Right kidney (tissue), 1 donor: ENCODE measurements at regions not wholly inside any gene's neighbourhood (a gene's known extent, or its start where the extent isn't known, plus 50 kb on each side); places are given as distances from the start of the nearest gene placed in this dataset.

Experiments used
- DNase-seq: peaks from one replicate; pipeline ENCODE4 v3.0.0-alpha.2; 2016

DNA sequence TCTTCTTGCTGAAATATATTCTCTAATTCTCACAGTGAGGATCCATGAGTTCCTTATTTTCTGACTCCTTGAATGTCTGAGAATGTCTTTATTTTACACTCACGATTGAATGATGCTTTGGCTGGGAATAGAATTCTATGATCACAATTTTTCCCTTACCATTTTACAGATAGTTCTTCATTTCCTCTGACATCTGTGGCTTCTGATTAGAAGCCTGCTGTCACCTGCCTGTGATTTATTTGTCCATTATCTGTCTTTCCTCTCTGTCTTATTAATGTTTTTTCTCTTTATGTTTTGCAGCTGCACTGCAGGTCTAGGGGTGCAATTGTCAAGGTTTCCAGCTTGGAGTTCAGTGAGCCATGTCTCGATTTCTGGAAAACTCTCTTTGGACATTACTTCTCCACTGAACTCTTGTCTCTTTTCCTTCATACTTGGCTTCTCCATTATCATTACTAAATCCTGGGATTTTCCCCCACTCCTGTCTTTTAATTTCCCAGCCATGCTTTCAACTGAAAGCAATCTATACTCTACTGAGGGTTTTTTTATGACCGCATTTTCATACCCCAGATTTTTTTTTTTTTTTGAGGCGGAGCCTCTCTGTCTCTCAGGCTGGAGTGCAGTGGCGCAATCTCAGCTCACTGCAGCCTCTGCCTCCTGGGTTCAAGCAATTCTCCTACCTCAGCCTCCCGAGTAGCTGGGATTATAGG, 85.8 kb upstream of the PRNP start:
- DNase-seq: no peak

DNA sequence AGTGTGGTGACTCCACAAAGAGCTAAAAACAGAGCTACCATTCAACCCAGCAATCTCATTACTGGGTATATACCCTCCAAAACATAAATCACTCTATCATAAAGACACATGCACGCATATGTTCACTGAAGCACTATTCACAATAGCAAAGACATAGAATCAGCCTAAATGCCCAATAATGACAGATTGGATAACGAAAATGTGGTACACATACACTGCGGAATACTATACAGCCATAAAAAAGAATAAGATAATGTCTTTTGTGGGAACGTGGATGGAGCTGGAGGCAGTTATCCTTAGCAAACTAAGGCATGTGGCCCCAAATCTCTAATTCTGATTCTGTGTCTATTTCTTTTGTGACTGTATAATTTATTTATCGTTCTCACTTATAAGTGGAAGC, 89.0 kb upstream of the PRNP start:
- no peak for DNase-seq

DNA sequence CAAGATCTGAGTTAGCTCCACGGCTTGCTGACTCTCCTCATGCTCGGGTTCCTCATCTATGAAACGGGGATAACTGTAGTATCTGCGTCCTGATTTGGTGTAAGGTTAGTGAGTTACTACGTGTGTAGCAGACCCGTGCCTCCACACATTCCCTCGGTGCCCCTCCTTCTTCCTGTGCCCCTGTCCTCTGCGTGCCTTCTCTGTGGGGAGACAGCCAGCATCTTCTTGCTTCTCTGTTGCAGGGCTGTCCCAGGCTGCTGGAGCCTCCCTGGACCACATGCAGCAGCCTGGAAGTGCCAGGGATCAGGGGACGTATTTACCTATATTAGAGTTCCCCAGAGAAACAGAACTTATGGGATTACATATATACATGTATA, 93.1 kb upstream of the PRNP start:
- no peak for DNase-seq

DNA sequence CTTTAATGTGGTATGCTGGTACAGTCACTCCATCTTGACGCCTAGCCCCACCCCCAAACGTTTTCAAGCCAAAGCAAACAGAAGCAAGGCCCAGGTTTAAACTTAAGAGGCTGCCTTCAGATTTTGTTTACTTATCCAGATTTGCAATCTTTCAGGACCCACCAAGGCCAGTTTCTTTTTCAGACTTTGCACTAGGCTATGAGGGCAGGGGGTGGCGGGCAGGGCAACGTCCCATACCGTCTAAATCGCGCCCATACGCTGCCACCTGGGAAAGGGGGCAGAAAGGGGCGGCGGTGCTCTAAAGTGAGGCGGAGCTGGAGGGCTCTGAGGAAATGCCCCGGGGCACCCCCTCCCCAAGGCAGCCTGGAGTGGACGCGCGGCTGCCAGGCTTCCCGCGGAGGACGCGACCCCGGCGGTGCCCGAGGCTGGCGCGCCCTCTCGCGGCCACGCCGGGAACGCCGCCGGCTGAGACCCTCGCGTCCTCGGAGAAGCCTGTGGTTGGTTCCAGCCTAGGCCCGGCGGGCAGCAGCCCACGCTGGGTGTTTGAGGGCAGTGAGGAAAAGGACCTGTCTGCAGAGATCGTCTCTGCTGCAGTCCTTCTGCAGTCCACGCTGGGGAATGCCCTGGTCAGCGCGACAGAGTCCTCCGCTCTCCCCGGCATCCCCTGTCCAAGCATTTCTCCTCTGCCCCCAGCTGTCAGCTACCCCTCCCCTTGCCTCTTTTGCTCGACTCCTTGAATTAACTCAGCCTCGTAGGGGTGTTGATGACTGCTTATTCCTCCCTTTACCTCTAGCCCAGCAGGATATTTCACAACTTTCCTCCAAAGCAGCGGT, 93.7 kb upstream of the PRNP start:
- peak; percentile 69 for DNase-seq

DNA sequence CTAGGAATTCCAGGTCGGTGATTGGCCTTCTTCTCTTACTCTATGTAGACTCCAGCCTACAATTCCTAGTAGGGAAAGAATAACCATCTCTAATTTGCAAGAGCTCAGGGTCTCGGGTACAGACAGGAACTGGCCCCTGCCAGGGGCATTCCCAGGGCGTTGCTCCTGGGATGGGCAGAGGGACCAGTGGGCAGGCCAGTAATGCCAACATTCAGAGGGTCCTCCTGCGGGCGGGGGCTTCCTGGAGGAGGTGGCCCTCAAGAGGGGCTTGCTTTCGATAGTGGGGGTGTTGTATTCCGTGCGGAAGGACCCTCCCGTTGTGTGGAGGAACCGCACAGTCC, 94.3 kb upstream of the PRNP start:
- DNase-seq: no peak

DNA sequence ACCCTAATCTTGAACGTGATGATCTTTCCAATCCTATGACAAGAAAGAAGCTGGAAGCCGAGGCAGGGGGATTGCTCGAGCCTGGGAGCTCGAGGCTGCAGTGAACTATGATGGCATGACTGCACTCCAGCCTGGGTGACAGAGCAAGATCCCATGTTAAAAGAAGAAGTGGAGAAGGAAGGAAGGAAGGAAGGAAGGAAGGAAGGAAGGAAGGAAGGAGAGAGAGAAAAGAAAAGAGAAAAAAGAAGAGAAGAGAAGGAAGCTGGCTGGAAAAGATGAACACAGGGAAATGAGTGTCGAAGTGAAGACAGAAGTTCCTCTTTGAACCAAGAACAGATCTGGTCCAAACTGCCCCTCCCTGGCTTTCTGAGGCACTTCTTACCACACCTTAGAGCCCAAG, 100.5 kb upstream of the PRNP start:
- no peak for DNase-seq

DNA sequence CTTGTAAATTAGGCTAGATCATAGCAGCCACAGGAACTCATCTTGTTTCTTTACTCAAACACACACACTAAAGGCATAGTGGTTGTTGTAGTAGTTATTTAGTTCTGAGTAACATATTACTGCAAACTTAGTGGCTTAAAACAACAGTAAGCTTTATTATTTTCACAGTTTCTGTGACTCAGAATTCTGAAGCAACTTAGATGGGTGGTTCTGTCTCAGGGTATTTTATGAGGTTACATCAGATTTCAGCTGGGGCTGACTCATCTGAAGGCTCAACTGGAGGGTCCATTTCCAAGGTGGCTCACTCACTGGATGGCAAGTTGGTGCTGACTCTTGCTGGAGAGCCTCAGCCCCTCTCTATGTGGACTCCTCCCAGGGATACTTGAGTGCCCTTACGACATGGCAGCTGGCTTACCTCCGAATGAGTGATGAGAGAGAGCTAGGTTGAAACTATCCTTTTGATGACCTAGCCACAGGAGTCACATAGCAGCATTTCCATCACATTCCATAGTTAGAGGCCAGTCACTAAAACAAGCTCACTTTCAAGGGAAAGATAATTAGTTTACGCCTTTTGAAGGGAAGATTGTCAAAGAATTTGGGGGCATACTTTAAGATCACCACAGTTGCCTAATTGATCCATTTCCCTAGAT, 101.0 kb upstream of the PRNP start:
- no peak for DNase-seq

DNA sequence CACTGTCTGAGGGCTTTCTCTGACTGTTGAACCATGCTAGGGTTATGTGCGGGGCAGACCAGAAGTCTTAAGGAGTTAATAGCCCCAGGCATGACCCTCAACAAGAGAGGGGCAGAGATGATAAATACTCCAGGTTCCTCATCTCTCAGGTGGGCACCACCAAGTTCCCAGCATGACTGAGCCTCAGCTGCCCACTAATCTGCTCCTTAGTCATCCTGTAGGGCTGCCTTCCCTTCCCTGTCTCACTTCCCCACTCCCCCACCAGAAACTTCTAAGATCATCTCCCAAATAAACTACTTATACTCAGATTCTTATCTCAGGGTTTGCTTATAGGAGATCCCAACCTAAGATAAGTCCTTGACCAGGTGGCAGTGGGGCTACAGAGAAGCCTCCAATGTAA, 101.7 kb upstream of the PRNP start:
- DNase-seq: no peak

DNA sequence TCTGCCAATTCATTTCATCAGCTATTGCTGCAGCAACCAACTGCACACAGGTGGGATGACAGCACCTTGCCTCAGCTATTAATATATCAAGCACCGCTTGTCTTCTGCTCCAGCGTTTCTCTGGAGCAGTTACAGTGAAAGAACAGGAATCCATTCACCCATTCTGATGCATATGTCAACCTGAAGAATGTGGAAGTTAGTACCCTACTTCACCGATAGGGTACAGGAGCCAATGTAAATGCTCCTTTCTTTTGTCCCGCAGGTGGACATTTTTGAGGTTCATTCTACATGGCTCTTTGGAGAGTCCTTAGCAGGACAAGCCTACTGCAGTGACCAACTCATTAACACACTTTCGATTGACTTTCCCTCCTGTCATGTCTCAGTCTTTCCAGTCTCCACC, 104.4 kb upstream of the PRNP start:
- no peak for DNase-seq

DNA sequence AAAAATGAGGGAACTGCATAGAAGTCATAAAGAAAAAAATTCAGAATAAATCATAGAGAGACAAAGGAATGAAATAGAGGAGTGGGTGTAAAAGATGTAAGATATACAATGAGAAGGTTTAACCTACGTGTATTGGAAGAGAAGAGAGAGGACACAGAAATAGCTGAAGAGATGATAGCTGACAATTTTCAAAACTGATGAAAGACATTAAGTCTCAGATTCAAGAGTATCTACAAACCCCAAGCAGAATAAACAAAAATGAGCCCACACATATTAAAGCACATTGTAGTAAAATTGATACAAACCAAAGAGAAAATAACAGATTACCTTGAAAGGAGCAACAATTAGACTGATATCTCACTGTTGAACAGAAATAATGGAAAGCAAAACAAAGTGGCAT, 107.9 kb upstream of the PRNP start:
- no peak for DNase-seq

DNA sequence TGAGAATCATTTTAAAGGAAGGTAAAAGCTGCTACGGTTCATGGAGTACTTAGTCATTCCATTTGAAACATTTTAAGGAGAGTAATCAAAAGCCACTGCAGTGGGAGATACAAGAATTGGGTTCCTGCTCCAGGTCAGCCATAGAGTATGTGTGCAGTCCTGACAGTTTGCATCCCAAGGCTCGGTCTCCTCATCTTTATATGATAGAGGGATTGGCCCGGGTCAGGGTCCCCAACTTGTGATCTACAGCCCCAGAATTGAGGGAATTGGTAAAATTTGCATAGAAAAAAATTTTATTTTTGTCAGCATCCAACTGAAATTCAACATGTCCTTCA, 111.9 kb upstream of the PRNP start:
- DNase-seq: no peak

DNA sequence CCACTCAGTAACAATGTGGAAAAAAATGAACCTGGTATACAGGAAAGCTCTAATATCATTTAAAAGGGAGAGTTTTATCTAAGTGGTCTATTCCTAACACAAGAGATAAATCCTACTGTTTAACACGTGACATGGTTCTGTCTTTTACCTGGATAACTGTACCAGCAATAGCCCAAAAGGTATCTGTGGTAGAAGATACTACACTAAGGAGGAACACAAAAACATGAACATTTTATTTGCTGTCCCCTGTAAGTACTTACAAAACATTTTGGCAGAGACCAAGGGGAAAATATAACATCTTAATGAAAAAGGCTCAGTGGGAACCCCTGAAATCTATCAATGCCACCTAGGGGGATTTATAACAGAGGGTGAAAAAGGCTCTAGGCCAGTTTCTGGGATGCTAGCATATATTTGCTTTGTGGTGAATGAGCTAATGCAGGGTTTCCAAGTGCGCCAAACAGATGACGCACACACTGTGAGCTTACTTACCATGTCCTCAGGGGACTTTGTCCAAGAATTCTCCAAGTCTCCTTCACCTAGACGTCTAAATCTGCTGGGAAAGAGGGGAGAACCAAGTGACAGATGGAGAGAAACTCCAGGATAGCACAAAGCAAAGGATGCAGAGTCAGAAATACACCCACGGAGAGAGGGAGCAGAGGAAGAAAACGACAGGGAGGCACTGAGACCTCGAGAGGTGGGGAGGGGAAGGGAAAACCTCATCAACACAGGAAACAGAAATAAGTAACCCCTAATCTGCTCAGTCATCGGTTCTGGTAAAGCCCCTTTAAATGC, 112.5 kb upstream of the PRNP start:
- no peak for DNase-seq

DNA sequence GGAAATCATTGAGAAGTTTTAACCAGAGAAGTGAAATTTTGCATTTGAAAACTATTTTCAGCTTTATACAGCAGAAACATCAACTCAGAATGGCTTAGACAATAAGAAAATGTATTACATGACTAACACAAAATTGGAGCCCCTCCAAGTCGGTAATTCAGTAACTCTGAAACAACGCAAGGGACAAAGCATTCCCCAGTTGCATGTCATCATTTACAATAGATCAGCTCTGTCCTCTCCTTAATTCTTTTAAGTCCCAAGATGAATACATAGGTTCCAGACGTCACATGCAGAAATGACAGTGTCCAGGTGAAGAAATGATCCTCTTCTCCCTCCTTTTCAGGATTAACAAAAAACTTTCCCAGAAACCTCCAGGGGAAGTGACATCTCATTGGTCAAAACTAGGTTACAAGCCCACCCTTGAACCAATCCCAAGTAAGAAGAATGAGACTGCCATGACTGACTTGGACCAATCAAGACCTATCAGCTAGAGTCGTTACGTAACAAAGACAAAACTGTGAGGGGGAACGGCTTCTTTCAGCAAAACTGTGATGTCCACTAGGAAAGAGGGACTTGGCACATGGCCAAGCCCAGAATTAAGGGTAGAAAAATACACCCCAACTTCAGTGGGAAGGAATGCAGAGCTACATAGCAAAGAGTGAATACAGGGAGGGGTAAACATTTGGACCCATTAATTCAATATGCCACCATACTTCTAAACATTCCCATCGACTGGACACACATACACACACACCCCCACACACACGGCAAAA, 114.3 kb upstream of the PRNP start:
- DNase-seq: no peak

DNA sequence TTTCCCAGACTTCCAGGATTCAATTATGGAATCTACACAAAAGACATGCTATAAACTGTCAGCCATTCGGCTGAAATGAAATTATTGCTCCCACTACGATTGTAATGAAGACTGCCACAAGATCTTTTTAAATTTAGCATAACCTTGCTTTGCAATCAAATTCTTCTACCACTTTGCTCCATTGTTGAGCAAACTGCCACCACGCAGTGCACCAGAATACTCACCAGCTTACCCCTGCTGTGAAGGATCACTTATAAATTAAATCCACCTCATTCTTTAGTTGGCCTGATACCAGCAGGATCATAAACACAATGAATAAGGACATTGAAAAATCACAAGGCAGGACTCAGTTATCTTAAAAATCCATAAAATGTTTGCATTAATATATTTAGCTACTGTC, 116.4 kb upstream of the PRNP start:
- no peak for DNase-seq

DNA sequence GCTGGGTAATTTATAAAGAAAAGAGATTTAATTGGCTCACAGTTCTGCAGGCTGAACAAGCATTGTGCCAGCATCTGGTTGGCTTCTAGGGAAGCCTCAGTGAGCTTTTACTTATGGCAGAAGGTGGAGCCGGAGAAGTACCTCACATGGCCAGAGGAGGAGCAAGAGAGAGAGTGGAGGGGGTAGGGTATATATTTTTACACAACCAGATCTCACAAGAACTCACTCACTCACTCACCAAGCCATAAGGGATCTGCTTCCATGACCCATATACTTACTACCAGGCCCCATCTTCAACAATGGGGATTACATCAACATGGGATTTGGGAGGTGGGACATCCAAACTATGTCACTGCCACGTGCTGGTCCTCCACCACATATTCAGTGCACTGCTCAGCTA, 117.2 kb upstream of the PRNP start:
- DNase-seq: no peak

DNA sequence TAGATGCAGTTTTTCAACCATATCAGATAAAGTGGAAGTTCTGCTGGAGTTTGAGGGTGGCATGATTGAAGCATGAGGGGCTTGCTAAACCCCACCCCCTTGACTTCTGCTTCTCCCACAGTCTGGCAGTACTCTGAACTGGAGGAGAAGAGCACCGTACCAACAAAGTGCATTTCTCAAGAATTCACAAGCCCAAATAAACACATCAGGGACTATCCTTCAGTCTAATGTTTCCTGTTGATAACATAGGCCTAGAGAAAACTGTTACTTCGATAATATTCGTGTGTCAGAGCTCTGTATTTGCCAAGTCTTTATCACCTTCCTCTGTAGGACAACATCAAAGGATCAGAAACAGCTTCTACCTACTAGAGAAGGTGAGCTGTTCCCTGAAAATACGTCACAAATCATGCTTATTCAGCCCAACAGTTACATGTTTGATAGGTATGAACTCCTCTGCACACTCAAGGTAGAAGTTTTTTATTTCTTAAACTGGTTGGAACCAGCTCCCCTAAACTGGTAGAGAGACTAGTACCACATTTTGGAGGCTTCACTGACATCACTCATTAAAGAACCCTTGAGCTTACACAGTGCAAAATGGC, 117.8 kb upstream of the PRNP start:
- no peak for DNase-seq

DNA sequence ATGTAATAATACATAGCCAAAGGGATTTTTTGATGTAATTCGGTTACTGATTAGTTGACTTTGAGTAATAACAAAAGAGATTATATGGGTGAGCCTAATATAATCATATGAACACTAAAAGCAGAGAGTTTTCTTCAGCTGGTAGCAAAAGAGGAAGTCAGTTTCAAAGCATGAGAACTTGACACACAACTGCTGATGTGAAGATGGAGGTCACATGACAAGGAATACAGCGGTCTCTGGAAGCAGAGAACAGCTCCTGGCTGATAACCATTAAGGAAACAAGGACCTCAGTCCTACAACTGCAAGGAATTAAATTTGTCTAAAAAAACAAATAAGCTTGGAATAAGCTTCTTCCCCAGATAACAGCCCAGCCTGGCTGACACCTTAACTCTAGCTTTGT, 119.1 kb upstream of the PRNP start:
- no peak for DNase-seq

DNA sequence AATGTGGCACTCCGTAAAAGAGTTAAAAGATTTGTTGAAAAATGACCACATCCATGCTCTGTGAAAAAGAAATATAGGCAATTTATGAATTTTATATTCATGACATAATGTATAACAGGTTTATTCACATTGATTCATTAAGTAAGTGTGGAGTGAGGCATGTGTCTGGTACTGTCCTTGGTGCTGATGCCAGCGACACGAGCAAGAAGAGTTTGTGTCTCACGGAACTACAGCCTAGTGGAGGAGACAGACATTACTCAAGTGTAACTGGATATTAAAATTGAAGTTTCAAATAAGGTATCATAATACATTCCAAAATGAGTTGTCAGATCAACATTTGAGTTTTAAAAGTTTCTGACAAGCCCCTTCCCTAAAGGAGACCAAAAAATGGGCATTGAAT, 122.7 kb upstream of the PRNP start:
- no peak for DNase-seq

DNA sequence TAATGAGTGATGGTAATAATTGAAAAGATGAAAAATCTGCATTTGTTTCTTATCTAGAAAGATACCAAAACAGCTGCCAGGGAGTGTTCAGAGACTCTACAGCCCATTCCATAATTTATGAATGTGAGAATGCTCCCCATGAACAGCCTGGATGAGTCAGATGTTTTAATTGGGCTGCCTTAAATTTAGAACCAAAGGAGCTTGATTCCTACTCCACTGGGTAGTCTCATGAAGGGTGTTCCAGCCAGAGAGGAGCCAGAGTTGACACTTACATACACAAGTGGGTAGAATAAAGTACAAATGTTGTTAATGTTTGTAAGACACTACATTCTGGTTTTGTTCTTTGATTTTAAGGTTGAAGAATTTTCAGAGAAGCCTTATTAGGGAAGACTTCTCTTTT, 123.2 kb upstream of the PRNP start:
- DNase-seq: no peak

DNA sequence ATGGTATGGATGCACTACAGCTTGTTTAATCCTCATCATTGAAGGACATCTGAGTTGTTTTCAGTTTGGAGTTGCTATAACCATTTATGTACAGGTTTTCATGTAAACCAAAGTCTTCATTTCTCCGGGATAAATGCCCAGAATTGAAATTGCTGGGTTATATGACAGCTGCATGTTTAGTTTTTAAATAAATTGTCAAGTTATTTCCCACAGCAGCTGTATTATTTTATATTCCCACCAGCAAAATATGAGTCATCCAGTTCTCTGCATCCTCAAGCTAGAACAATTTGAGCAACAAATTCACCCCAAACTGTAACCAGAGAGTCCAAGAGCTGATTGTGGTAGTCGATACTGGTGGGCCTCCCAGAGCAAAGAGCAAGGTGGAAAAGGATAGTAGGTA, 125.6 kb upstream of the PRNP start:
- no peak for DNase-seq

DNA sequence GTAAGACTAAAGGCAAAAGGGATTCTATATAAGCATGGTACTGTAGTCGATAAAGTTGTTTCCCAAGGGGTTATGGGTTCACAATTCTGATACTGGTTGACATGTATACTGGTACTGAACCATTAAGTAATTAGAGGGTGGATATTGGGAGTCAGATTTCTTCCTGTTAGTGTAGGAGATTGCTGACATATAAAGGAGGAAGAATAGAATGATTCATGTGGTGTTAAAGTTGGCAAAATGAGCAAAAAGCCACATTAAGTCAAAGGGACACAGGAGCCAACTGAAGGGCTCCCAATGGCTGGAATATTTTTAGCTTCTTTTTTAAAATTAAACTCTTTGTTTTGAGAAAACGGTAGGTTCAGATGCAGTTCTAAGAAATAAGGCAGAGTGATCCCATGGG, 126.3 kb upstream of the PRNP start:
- no peak for DNase-seq

DNA sequence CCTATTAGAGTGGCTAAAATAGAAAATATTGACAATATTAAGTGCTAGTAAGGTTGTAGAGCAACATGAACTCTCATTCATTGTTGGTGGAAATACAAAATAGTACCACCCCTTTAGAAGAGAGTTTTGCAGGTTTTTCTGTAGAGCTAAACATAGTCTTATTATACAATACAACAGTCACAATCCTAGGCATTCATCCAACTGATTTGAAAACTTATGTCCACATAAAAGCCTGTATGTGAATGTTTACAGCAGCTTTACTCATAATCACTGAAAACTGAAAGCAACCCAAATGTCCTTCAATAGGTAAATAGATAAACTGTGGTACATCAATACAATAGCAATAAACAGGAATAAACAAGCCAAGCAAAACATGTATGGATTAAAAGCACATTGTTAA, 127.2 kb upstream of the PRNP start:
- no peak for DNase-seq
